Tibial nerve (tissue), 4 donors: ENCODE measurements at regions not wholly inside any gene's neighbourhood (a gene's known extent, or its start where the extent isn't known, plus 50 kb on each side); places are given as distances from the start of the nearest gene placed in this dataset.

ENCODE experiments used
- EP300 ChIP-seq, 2 donors: sonication (generic); formaldehyde crosslinking; IDR thresholded peaks; one replicate each; pipeline ENCODE4 v1.6.1; 2017; ENCODE audit warnings: antibody characterized with exemption in 2 of 2, mild to moderate bottlenecking in 1 of 2
- POLR2A ChIP-seq, 2 donors: fragments of 450-650 bp; IDR thresholded peaks; one replicate each; pipeline ENCODE4 v1.6.1; 2017; ENCODE audit warnings: antibody characterized with exemption in 2 of 2, mild to moderate bottlenecking in 2 of 2, moderate library complexity in 2 of 2
- TF ChIP-seq, protein P1 (sequence below), 5 experiments: fragments of 200-600 bp in 3 of 5; fragments of 450-650 bp in 2 of 5; sonication (generic) in 3 of 5; IDR thresholded peaks; one replicate each; pipeline ENCODE4 v1.5.1; 2016 to 2019; ENCODE audit warnings: antibody characterized with exemption in 5 of 5, mild to moderate bottlenecking in 3 of 5, moderate library complexity in 2 of 5

DNA sequence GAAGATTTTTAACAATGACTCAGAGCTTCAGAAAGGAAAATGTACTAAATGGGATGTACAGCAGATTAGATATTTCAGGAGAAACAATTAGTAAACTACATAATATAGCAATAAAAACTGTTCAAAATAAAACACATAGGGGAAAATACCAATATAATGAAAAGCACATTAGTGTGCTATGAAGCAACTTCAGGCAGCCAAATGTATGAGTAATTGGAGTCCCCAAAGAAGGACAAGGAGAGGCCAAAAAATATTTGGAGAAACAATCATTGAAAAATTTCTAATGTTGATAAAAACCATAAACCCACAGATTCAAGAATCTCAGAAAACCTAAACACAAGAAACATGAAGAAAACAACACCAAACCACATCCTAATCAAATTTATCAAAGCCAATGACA, 129.3 kb upstream of the CHRDL1 start:
- TF ChIP-seq, protein P1, sequence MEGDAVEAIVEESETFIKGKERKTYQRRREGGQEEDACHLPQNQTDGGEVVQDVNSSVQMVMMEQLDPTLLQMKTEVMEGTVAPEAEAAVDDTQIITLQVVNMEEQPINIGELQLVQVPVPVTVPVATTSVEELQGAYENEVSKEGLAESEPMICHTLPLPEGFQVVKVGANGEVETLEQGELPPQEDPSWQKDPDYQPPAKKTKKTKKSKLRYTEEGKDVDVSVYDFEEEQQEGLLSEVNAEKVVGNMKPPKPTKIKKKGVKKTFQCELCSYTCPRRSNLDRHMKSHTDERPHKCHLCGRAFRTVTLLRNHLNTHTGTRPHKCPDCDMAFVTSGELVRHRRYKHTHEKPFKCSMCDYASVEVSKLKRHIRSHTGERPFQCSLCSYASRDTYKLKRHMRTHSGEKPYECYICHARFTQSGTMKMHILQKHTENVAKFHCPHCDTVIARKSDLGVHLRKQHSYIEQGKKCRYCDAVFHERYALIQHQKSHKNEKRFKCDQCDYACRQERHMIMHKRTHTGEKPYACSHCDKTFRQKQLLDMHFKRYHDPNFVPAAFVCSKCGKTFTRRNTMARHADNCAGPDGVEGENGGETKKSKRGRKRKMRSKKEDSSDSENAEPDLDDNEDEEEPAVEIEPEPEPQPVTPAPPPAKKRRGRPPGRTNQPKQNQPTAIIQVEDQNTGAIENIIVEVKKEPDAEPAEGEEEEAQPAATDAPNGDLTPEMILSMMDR (IDR thresholded peaks at IDR 0.05): no peak
- TF ChIP-seq POLR2A (IDR thresholded peaks at IDR 0.05) (no peak), EP300 (IDR thresholded peaks at IDR 0.05) (no peak)
